Prostate gland (tissue), 2 donors: ENCODE measurements at regions not wholly inside any gene's neighbourhood (a gene's known extent, or its start where the extent isn't known, plus 50 kb on each side); places are given as distances from the start of the nearest gene placed in this dataset.

Source experiments
- CTCF ChIP-seq, 4 experiments: fragments of 200-600 bp in 2 of 4; fragments of 450-650 bp in 2 of 4; sonication (generic) in 2 of 4; IDR thresholded peaks; 1 replicate in 3 of 4; 2 replicates in 1 of 4; pipeline ENCODE4 v1.5.1; 2016 to 2019; ENCODE audit warnings: antibody characterized with exemption in 4 of 4, mild to moderate bottlenecking in 2 of 4, moderate library complexity in 2 of 4
- POLR2A ChIP-seq: fragments of 450-650 bp; IDR thresholded peaks from one replicate; pipeline ENCODE4 v1.6.1; 2016; ENCODE audit warnings: antibody characterized with exemption, mild to moderate bottlenecking
- POLR2AphosphoS5 ChIP-seq: sonication (generic); formaldehyde crosslinking; IDR thresholded peaks from one replicate; pipeline ENCODE4 v1.6.1; 2017; ENCODE audit warnings: antibody characterized with exemption

- no peak for TF ChIP-seq CTCF (IDR thresholded peaks at IDR 0.05)
- no peak for TF ChIP-seq POLR2A
- TF ChIP-seq POLR2AphosphoS5 = peak; percentile 63
These were observed 72.5 kb upstream of the NEDD9 start for GRCh38 chr6:11304946-11305345.
